K562 (cell line): ENCODE measurements at regions not wholly inside any gene's neighbourhood (a gene's known extent, or its start where the extent isn't known, plus 50 kb on each side); places are given as distances from the start of the nearest gene placed in this dataset.

Source experiments
- ATAC-seq: fragments of 200-7000 bp; cut with Tn5 transposase; 3 replicates; pipeline ENCODE4 v1.9.1; 2020; ENCODE audit warnings: moderate library complexity
- BruUV-seq: library from RNA; stranded (reverse); fragments of 400-500 nt; replicated peaks from 2 replicates; lab custom pipeline; 2021; lab: Mats Ljungman, UMichigan
- CTCF ChIA-PET: fragments of 300-600 bp; formaldehyde crosslinking; extraction: SDS; loops from one replicate; lab custom pipeline; 2021; ENCODE audit warnings: low intra/inter-chr PET ratio; lab: Yijun Ruan, JAX
- POLR2A ChIA-PET: fragments of 300-600, 350-650 bp; sonication (Branson Sonifier 250); formaldehyde crosslinking; extraction: SDS; loops from one replicate; lab custom pipeline; 2021; ENCODE audit warnings: antibody characterized with exemption, inconsistent platforms; lab: Yijun Ruan, JAX
- DNase-seq, 4 experiments: peaks; one replicate each; pipeline versions ENCODE4 v3.0.0 to v3.0.0-alpha.2; 2011 to 2018; ENCODE audit warnings: low spot score in 3 of 4, mixed read lengths in 3 of 4; ENCODE audit errors: extremely low read depth in 1 of 4
- FAIRE-seq: peaks from 2 replicates; lab custom pipeline; 2011; peaks lifted over from hg19 to GRCh38; lab: Jason Lieb, UNC
- H2AFZ ChIP-seq: 2 replicates; pipeline ENCODE4 v1.6.0; 2011; ENCODE audit warnings: low read depth, low read length, control low read depth, inconsistent platforms
- H3K27ac ChIP-seq: fragments of 200-600 bp; 3 replicates; pipeline ENCODE4 v1.8.0; 2011; ENCODE audit warnings: low read depth, mild to moderate bottlenecking, control low read depth, inconsistent platforms, low read length, moderate library complexity, mixed read lengths; ENCODE audit errors: extremely low read depth
- H3K27me3 ChIP-seq, 2 experiments: fragments of 300-600 bp in 1 of 2; 2 replicates in 1 of 2; 3 replicates in 1 of 2; pipeline versions ENCODE4 v1.6.0 to v1.8.0; 2011; ENCODE audit warnings: inconsistent platforms in 2 of 2, low read length in 2 of 2, mild to moderate bottlenecking in 1 of 2, mixed read lengths in 1 of 2, moderate library complexity in 1 of 2; ENCODE audit not compliant: control insufficient read depth in 2 of 2, insufficient read depth in 2 of 2
- H3K36me3 ChIP-seq: fragments of 300-600 bp; 3 replicates; pipeline ENCODE4 v1.8.0; 2011; ENCODE audit warnings: mild to moderate bottlenecking, low read length, inconsistent platforms; ENCODE audit not compliant: control insufficient read depth, insufficient read depth
- H3K4me1 ChIP-seq, 2 experiments: fragments of 200-600 bp in 1 of 2; replicated peaks in 1 of 2; 2 replicates in 1 of 2; 3 replicates in 1 of 2; pipeline versions ENCODE4 v1.5.1 to v1.8.0; 2011; ENCODE audit warnings: inconsistent platforms in 2 of 2, low read length in 2 of 2, mild to moderate bottlenecking in 1 of 2, mixed read lengths in 1 of 2, moderate library complexity in 1 of 2; ENCODE audit not compliant: control insufficient read depth in 2 of 2, insufficient read depth in 2 of 2
- H3K4me2 ChIP-seq: 2 replicates; pipeline ENCODE4 v1.6.1; 2011; ENCODE audit warnings: low read length, control low read depth, inconsistent platforms, mixed read lengths; ENCODE audit not compliant: insufficient read depth
- H3K4me3 ChIP-seq: fragments of 200-600 bp; sonication (generic), shearing (Covaris generic); 2 replicates; pipeline ENCODE4 v1.5.1; 2016; ENCODE audit warnings: control low read depth, inconsistent platforms
- H3K79me2 ChIP-seq: fragments of 200-600 bp; 3 replicates; pipeline ENCODE4 v1.8.0; 2011; ENCODE audit warnings: low read length, inconsistent platforms; ENCODE audit not compliant: control insufficient read depth, insufficient read depth
- H3K9ac ChIP-seq, 2 experiments: 2 replicates each; pipeline versions ENCODE4 v1.6.0 to v1.6.1; 2011; ENCODE audit warnings: low read depth in 2 of 2, low read length in 2 of 2, control low read depth in 1 of 2, inconsistent platforms in 1 of 2, mild to moderate bottlenecking in 1 of 2, mixed read lengths in 1 of 2; ENCODE audit not compliant: insufficient read depth in 1 of 2
- H3K9me1 ChIP-seq: one replicate; pipeline ENCODE4 v1.6.0; 2011; ENCODE audit warnings: inconsistent platforms, mild to moderate bottlenecking, low read length, moderate library complexity; ENCODE audit not compliant: control insufficient read depth, insufficient read depth
- H3K9me3 ChIP-seq: replicated peaks from 2 replicates; pipeline ENCODE4 v1.5.1; 2011; ENCODE audit warnings: low read depth, low read length, inconsistent platforms; ENCODE audit not compliant: control insufficient read depth, insufficient read depth
- H4K20me1 ChIP-seq: replicated peaks from 2 replicates; pipeline ENCODE4 v1.6.1; 2011; ENCODE audit warnings: low read length, inconsistent platforms, mixed read lengths; ENCODE audit not compliant: control insufficient read depth, insufficient read depth
- CC2D1A ChIP-seq: fragments of 450-650 bp; IDR thresholded peaks from 2 replicates; pipeline ENCODE4 v1.6.1; 2017; ENCODE audit warnings: mild to moderate bottlenecking
- DEAF1 ChIP-seq: fragments of 450-650 bp; formaldehyde crosslinking; IDR thresholded peaks from 2 replicates; pipeline ENCODE4 v1.4.0; 2020; ENCODE audit warnings: mild to moderate bottlenecking, moderate library complexity
- MTF1 ChIP-seq: fragments of 250-450 bp; sonication (Bioruptor Pico); IDR thresholded peaks from 2 replicates; pipeline ENCODE4 v1.9.0; 2021; ENCODE audit warnings: moderate library complexity, mild to moderate bottlenecking, inconsistent platforms, borderline replicate concordance
- ZNF121 ChIP-seq: sonication (generic); formaldehyde crosslinking; conservative IDR thresholded peaks from 2 replicates; pipeline ENCODE4 v1.8.0; 2022; ENCODE audit warnings: missing genetic modification reagents
- ZNF395 ChIP-seq: fragments of 200-800 bp; sonication (Bioruptor generic); IDR thresholded peaks from 2 replicates; pipeline ENCODE4 v1.6.1; 2017; ENCODE audit warnings: missing genetic modification characterization, missing compliant biosample characterization
- ZNF41 ChIP-seq: fragments of 250-450 bp; sonication (Bioruptor Pico); conservative IDR thresholded peaks from 2 replicates; pipeline ENCODE4 v1.4.0; 2020; ENCODE audit warnings: mild to moderate bottlenecking
- ZSCAN29 ChIP-seq: fragments of 450-650 bp; IDR thresholded peaks from 2 replicates; pipeline ENCODE4 v1.6.1; 2017
- in situ Hi-C: fragments of 300-500 bp; cut with MboI; formaldehyde crosslinking; loops from 4 replicates; pipeline ENCODE4 v1.15.0; 2018; ENCODE audit warnings: inconsistent platforms, mixed read lengths
- intact Hi-C: fragments of 100-400 bp; cut with micrococcal nuclease; formaldehyde crosslinking; loops from 2 replicates; pipeline ENCODE4 v1.14.2; 2022

- no peak for TF ChIP-seq DEAF1 (CRISPR knock-in tag)
Observed at GRCh38 chr7:46993396-46993795, 588.5 kb downstream of the TNS3 start (continued).

- no peaks in the 10 kb centered on the region for H3K27me3 ChIP-seq
- no peaks in the 10 kb centered on the region for H3K9me1 ChIP-seq
- H2AFZ ChIP-seq: no peak overlapping the region
- in situ Hi-C loops: no loop called here
- H3K4me1 ChIP-seq: no peaks in the 10 kb centered on the region
- no peaks in the 10 kb centered on the region for H3K9me3 ChIP-seq
- H3K4me3 ChIP-seq: no peak overlapping the region
- no peak for ATAC-seq
- no peak overlapping the region for H3K9ac ChIP-seq
- H3K4me2 ChIP-seq: no peak overlapping the region
- CTCF ChIA-PET: no interaction called here
- DNase-seq: no peak
- BruUV-seq: no TSS peak
- H3K36me3 ChIP-seq: no peaks in the 10 kb centered on the region
- FAIRE-seq: no peak
- H3K27ac ChIP-seq: no peak overlapping the region
- intact Hi-C loops: no loop called here
- H4K20me1 ChIP-seq: no peaks in the 10 kb centered on the region
- H3K79me2 ChIP-seq: no peaks in the 10 kb centered on the region
- POLR2A ChIA-PET: no interaction called here
- TF ChIP-seq ZNF121 (CRISPR knock-in tag) (no peak), MTF1 (CRISPR knock-in tag) (no peak), ZSCAN29 (no peak), ZNF41 (CRISPR knock-in tag) (no peak), CC2D1A (no peak), ZNF395 (CRISPR knock-in tag) (no peak)
Observed at GRCh38 chr7:46990761-46991160, 591.1 kb downstream of the TNS3 start.
